CD1c-positive myeloid dendritic cell (primary cell): ENCODE measurements at regions not wholly inside any gene's neighbourhood (a gene's known extent, or its start where the extent isn't known, plus 50 kb on each side); places are given as distances from the start of the nearest gene placed in this dataset.

Experiments
- DNase-seq: peaks from one replicate; pipeline ENCODE4 v3.0.0-alpha.2; 2016; ENCODE audit errors: extremely low spot score

GRCh38 chr3:194081826-194082225 is 54.1 kb upstream of the HES1 start:
- DNase-seq, result no peak

DNA sequence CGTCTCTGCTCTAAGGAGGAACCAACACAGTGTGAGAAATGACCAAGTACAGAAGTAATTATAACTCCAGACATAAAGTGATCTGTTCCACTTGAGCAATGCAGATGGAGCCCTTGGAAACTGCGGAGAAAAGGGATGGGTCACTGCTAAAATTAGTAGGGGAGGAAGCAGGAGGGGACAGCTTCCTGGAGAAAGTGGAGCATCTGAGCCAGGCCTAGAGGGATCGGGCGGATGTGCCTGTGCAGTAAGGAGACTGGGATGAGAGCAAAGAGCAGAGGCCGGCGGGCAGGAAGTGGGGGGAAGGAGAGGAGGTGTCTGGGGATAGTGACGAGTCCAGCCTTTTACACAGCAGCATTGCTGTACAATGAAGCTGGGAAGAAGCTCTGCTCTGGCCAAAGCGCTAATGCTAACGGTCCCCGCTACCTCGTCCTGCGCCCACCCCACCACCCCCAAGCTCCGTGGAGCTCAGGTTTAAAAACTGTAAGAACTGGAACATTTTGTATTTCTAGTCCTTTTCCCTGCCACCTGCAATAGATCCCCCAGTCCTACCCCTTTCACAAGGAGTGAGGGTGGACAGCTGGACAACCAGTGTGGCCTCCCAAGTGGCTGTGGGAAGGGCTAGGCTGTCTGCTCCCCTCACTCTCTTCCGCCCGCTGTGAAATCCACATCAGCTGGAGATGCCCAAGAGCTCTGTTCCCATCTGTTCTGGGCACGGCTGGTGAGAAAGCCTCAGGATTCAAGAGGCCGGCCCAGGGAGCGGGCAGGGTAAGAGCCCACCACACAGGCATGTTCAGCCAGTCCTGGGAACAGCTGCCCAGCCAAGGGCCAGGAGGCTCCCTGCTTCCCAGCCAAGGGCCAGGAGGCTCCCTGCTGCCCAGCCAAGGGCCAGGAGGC is 53.0 kb upstream of the HES1 start:
- DNase-seq, result no peak

GRCh38 chr3:194083637-194084224 is 52.2 kb upstream of the HES1 start:
- DNase-seq, result no peak

- DNase-seq, result no peak
These were observed 51.7 kb upstream of the HES1 start for GRCh38 chr3:194084284-194084683.
